ENCODE measurements at regions not wholly inside any gene's neighbourhood (a gene's known extent, or its start where the extent isn't known, plus 50 kb on each side); places are given as distances from the start of the nearest gene placed in this dataset.

GRCh38 chr1:58035523-58035922 is 511.0 kb downstream of the OMA1 start:
- Histone ChIP-seq H3K27me3 (replicated peaks in 1 of 7) (peaks cover 0 to 8% (median 0%) of the 10 kb centered on the region in 7 donors), H3K36me3 (no peaks in the 10 kb centered on the region), H3K4me1 (no peaks in the 10 kb centered on the region), H3K9me3 (no peaks in the 10 kb centered on the region), H3K27ac (no peak overlapping the region), H3K4me3 (no peak overlapping the region)
- DNase-seq, result no peak
- intact Hi-C loops (cut with DNase I; ENCODE audit: low total_unique reads), result no loop called here
- no peak for TF ChIP-seq CTCF (IDR thresholded peaks at IDR 0.05 in 8 of 11, conservative IDR thresholded peaks at IDR 0.05 in 3 of 11)
- 55 to 76% (median 56%) methylated on average over 2 of the region's 2 CpGs for WGBS, 5 donors

- Histone ChIP-seq H3K4me1 (no peaks in the 10 kb centered on the region), H3K4me3 (no peak overlapping the region), H3K36me3 (no peaks in the 10 kb centered on the region), H3K27ac (no peak overlapping the region), H3K9me3 (no peaks in the 10 kb centered on the region), H3K27me3 (replicated peaks in 1 of 7) (peaks cover 0 to 8% (median 0%) of the 10 kb centered on the region in 7 donors)
- DNase-seq, result no peak
- TF ChIP-seq POLR2AphosphoS5 (IDR thresholded peaks at IDR 0.05), result no peak
- TF ChIP-seq CTCF (IDR thresholded peaks at IDR 0.05 in 8 of 11, conservative IDR thresholded peaks at IDR 0.05 in 3 of 11), result no peak
- TF ChIP-seq POLR2A (IDR thresholded peaks at IDR 0.05), result no peak
- WGBS, 5 donors, result 24 to 44% (median 32%) methylated on average over 2 of the region's 2 CpGs
- intact Hi-C loops (cut with DNase I; ENCODE audit: low total_unique reads), result no loop called here
Observed at GRCh38 chr1:58033311-58033710, 513.2 kb downstream of the OMA1 start.

- intact Hi-C loops (cut with DNase I; ENCODE audit: low total_unique reads), result no loop called here
- WGBS, 5 donors, result 77 to 92% (median 89%) methylated on average over 1 of the region's 1 CpG
- Histone ChIP-seq H3K36me3 (no peaks in the 10 kb centered on the region), H3K4me3 (no peak overlapping the region), H3K9me3 (no peaks in the 10 kb centered on the region), H3K4me1 (no peaks in the 10 kb centered on the region), H3K27me3 (replicated peaks in 1 of 7) (peaks cover 0 to 7% (median 0%) of the 10 kb centered on the region in 7 donors), H3K27ac (no peak overlapping the region)
- TF ChIP-seq POLR2AphosphoS5 (IDR thresholded peaks at IDR 0.05) (no peak), POLR2A (IDR thresholded peaks at IDR 0.05) (no peak), CTCF (IDR thresholded peaks at IDR 0.05 in 8 of 11, conservative IDR thresholded peaks at IDR 0.05 in 3 of 11) (no peak)
- no peak for DNase-seq
Observed at GRCh38 chr1:58032611-58033073, 513.9 kb downstream of the OMA1 start.

GRCh38 chr1:58031416-58031815 is 515.1 kb downstream of the OMA1 start:
- Histone ChIP-seq H3K27ac (no peak overlapping the region), H3K4me1 (no peaks in the 10 kb centered on the region), H3K36me3 (no peaks in the 10 kb centered on the region), H3K27me3 (replicated peaks in 1 of 7) (no peaks in the 10 kb centered on the region), H3K4me3 (no peak overlapping the region), H3K9me3 (no peaks in the 10 kb centered on the region)
- intact Hi-C loops (cut with DNase I; ENCODE audit: low total_unique reads), result no loop called here
- no peak for DNase-seq
- TF ChIP-seq POLR2A (IDR thresholded peaks at IDR 0.05), result no peak
- TF ChIP-seq POLR2AphosphoS5 (IDR thresholded peaks at IDR 0.05), result no peak
- TF ChIP-seq CTCF (IDR thresholded peaks at IDR 0.05 in 8 of 11, conservative IDR thresholded peaks at IDR 0.05 in 3 of 11), result no peak
- 21 to 52% (median 32%) methylated on average over 5 of the region's 5 CpGs for WGBS, 5 donors

Data from spleen (tissue), 11 donors.